Embryonic facial prominence (tissue), 1 donor: ENCODE measurements at regions not wholly inside any gene's neighbourhood (a gene's known extent, or its start where the extent isn't known, plus 50 kb on each side); places are given as distances from the start of the nearest gene placed in this dataset.

Source experiments
- DNase-seq: peaks from one replicate; pipeline ENCODE4 v3.0.0-alpha.2; 2016; ENCODE audit errors: extremely low spot score

- DNase-seq, result no peak
These were observed 787.3 kb upstream of the KLHL1 start for GRCh38 chr13:70895599-70895998.

- DNase-seq, result no peak
These were observed 786.0 kb upstream of the KLHL1 start for GRCh38 chr13:70894258-70894657.

- DNase-seq, result no peak
These were observed 785.6 kb upstream of the KLHL1 start for GRCh38 chr13:70893832-70894231.

GRCh38 chr13:70890289-70890688, 782.0 kb upstream of the KLHL1 start:
- no peak for DNase-seq

GRCh38 chr13:70889163-70889562, 780.9 kb upstream of the KLHL1 start:
- DNase-seq, result no peak

- DNase-seq, result no peak
These were observed 775.9 kb upstream of the KLHL1 start for GRCh38 chr13:70884196-70884595.

- DNase-seq, result no peak
These were observed 766.4 kb upstream of the KLHL1 start for GRCh38 chr13:70874636-70875035.

GRCh38 chr13:70864731-70865130, 756.5 kb upstream of the KLHL1 start:
- no peak for DNase-seq

GRCh38 chr13:70856711-70857110, 748.5 kb upstream of the KLHL1 start:
- DNase-seq, result no peak

GRCh38 chr13:70856025-70856424, 747.8 kb upstream of the KLHL1 start:
- no peak for DNase-seq

- no peak for DNase-seq
These were observed 741.0 kb upstream of the KLHL1 start for GRCh38 chr13:70849222-70849621.

GRCh38 chr13:70844391-70845108, 736.3 kb upstream of the KLHL1 start:
- no peak for DNase-seq

- DNase-seq, result no peak
These were observed 733.9 kb upstream of the KLHL1 start for GRCh38 chr13:70842062-70842644.

GRCh38 chr13:70841240-70842061, 733.2 kb upstream of the KLHL1 start:
- no peak for DNase-seq

GRCh38 chr13:70835371-70835770, 727.1 kb upstream of the KLHL1 start:
- DNase-seq, result no peak

GRCh38 chr13:70829748-70830147, 721.5 kb upstream of the KLHL1 start:
- DNase-seq, result no peak

- no peak for DNase-seq
These were observed 709.3 kb upstream of the KLHL1 start for GRCh38 chr13:70817576-70817975.

GRCh38 chr13:70816853-70817252, 708.6 kb upstream of the KLHL1 start:
- no peak for DNase-seq

GRCh38 chr13:70814684-70815083, 706.4 kb upstream of the KLHL1 start:
- no peak for DNase-seq

GRCh38 chr13:70812481-70812880, 704.2 kb upstream of the KLHL1 start:
- no peak for DNase-seq

GRCh38 chr13:70809588-70809987, 701.3 kb upstream of the KLHL1 start:
- no peak for DNase-seq

- DNase-seq, result no peak
These were observed 690.1 kb upstream of the KLHL1 start for GRCh38 chr13:70798385-70798784.

GRCh38 chr13:70795484-70795883, 687.2 kb upstream of the KLHL1 start:
- DNase-seq, result no peak
